ELF-1 (cell line): ENCODE measurements at regions not wholly inside any gene's neighbourhood (a gene's known extent, or its start where the extent isn't known, plus 50 kb on each side); places are given as distances from the start of the nearest gene placed in this dataset.
"Not testable (repeated sequence)": the region's sequence is repeated elsewhere in the genome, so short reads cannot be mapped to it uniquely, and the experiment has no call there.

Experiments used
- DNase-seq: peaks from one replicate; pipeline ENCODE4 v3.0.0-alpha.2; 2016; ENCODE audit warnings: low read depth, low spot score

- DNase-seq: no peak
Measured at GRCh38 chr3:177772908-177773557, 575.8 kb upstream of the TBL1XR1 start.

- DNase-seq: no peak
Measured at GRCh38 chr3:177773717-177774116, 576.4 kb upstream of the TBL1XR1 start.

GRCh38 chr3:177776661-177777101 lies 579.4 kb upstream of the TBL1XR1 start:
- DNase-seq: peak; percentile 36

GRCh38 chr3:177777699-177778098 lies 580.4 kb upstream of the TBL1XR1 start:
- DNase-seq: peak; percentile 58

- no peak for DNase-seq
Measured at GRCh38 chr3:177778633-177779032, 581.4 kb upstream of the TBL1XR1 start.

- DNase-seq: no peak
Measured at GRCh38 chr3:177781686-177782161, 584.4 kb upstream of the TBL1XR1 start.

- DNase-seq: no peak
Measured at GRCh38 chr3:177783338-177783737, 586.1 kb upstream of the TBL1XR1 start.

GRCh38 chr3:177783767-177784166 lies 586.5 kb upstream of the TBL1XR1 start:
- no peak for DNase-seq

- no peak for DNase-seq
Measured at GRCh38 chr3:177787279-177788041, 590.2 kb upstream of the TBL1XR1 start.

GRCh38 chr3:177789500-177789899 lies 592.2 kb upstream of the TBL1XR1 start:
- DNase-seq: peak; percentile 20

GRCh38 chr3:177792311-177793030 lies 595.2 kb upstream of the TBL1XR1 start:
- no peak for DNase-seq

GRCh38 chr3:177793451-177793850 lies 596.2 kb upstream of the TBL1XR1 start:
- no peak for DNase-seq

- no peak for DNase-seq
Measured at GRCh38 chr3:177795216-177795615, 597.9 kb upstream of the TBL1XR1 start.

GRCh38 chr3:177795859-177796258 lies 598.6 kb upstream of the TBL1XR1 start:
- no peak for DNase-seq

GRCh38 chr3:177800147-177800546 lies 602.9 kb upstream of the TBL1XR1 start:
- DNase-seq: not testable (repeated sequence)

- DNase-seq: no peak
Measured at GRCh38 chr3:177800561-177800960, 603.3 kb upstream of the TBL1XR1 start.

- DNase-seq: no peak
Measured at GRCh38 chr3:177802151-177802900, 605.0 kb upstream of the TBL1XR1 start.

GRCh38 chr3:177803500-177803899 lies 606.2 kb upstream of the TBL1XR1 start:
- no peak for DNase-seq

- DNase-seq: no peak
Measured at GRCh38 chr3:177804032-177804431, 606.8 kb upstream of the TBL1XR1 start.

- DNase-seq: no peak
Measured at GRCh38 chr3:177804646-177805045, 607.4 kb upstream of the TBL1XR1 start.

- no peak for DNase-seq
Measured at GRCh38 chr3:177807150-177807875, 610.0 kb upstream of the TBL1XR1 start.
